Activated naive CD4-positive, alpha-beta T cell treated with anti-CD3 and anti-CD28 coated beads for 36 hours (primary cell): ENCODE measurements at regions not wholly inside any gene's neighbourhood (a gene's known extent, or its start where the extent isn't known, plus 50 kb on each side); places are given as distances from the start of the nearest gene placed in this dataset.
"Not testable (repeated sequence)": the region's sequence is repeated elsewhere in the genome, so short reads cannot be mapped to it uniquely, and the experiment has no call there.

Experiments
- CTCF ChIA-PET: fragments of 350-600 bp; sonication (Branson Sonifier 250); formaldehyde crosslinking; loops from one replicate; lab custom pipeline; 2021; ENCODE audit warnings: antibody characterized with exemption; lab: Charles Lee
- DNase-seq: peaks from one replicate; pipeline ENCODE4 v3.0.0-alpha.2; 2020
- H3K27ac Mint-ChIP-seq: one replicate; pipeline ENCODE4 v1.8.0; 2021; ENCODE audit warnings: mild to moderate bottlenecking, mixed read lengths
- H3K27me3 Mint-ChIP-seq: one replicate; pipeline ENCODE4 v1.8.0; 2021; ENCODE audit warnings: low read depth, mixed read lengths
- H3K36me3 Mint-ChIP-seq: one replicate; pipeline ENCODE4 v1.8.0; 2021; ENCODE audit warnings: low read depth, mixed read lengths
- H3K4me1 Mint-ChIP-seq: one replicate; pipeline ENCODE4 v1.8.0; 2021; ENCODE audit warnings: low read depth, mixed read lengths
- H3K4me3 Mint-ChIP-seq: one replicate; pipeline ENCODE4 v1.8.0; 2021; ENCODE audit warnings: mild to moderate bottlenecking, moderate library complexity, mixed read lengths
- H3K9me3 Mint-ChIP-seq: one replicate; pipeline ENCODE4 v1.8.0; 2021; ENCODE audit warnings: mixed read lengths
- intact Hi-C: fragments of 100-400 bp; cut with micrococcal nuclease; formaldehyde crosslinking; loops from one replicate; pipeline ENCODE4 v1.15.1; 2023

GRCh38 chr6:51289041-51289440 is 470.4 kb downstream of the TFAP2B start:
- CTCF ChIA-PET, result no interaction called here
- no peaks in the 10 kb centered on the region for H3K4me1 Mint-ChIP-seq
- intact Hi-C loops, result no loop called here
- peaks cover 1% of the 10 kb centered on the region for H3K9me3 Mint-ChIP-seq
- H3K4me3 Mint-ChIP-seq, result no peak overlapping the region
- DNase-seq, result no peak
- H3K27ac Mint-ChIP-seq, result no peak overlapping the region
- no peaks in the 10 kb centered on the region for H3K36me3 Mint-ChIP-seq
- no peaks in the 10 kb centered on the region for H3K27me3 Mint-ChIP-seq

- Mint-ChIP-seq H3K4me3 (no peak overlapping the region), H3K9me3 (peaks cover 1% of the 10 kb centered on the region), H3K27ac (no peak overlapping the region), H3K27me3 (no peaks in the 10 kb centered on the region), H3K36me3 (no peaks in the 10 kb centered on the region), H3K4me1 (no peaks in the 10 kb centered on the region)
- no peak for DNase-seq
- CTCF ChIA-PET, result no interaction called here
- intact Hi-C loops, result no loop called here
Observed at GRCh38 chr6:51292659-51293058, 474.0 kb downstream of the TFAP2B start.

- Mint-ChIP-seq H3K4me3 (no peak overlapping the region), H3K36me3 (no peaks in the 10 kb centered on the region), H3K27ac (no peak overlapping the region), H3K27me3 (no peaks in the 10 kb centered on the region), H3K9me3 (peaks cover 3% of the 10 kb centered on the region), H3K4me1 (no peaks in the 10 kb centered on the region)
- no peak for DNase-seq
- intact Hi-C loops, result no loop called here
- CTCF ChIA-PET, result interaction anchor here (0.6 kb wide), 1 partner anchor 1837 kb away, joined by 3 read pairs; no protein-coding TSS in a partner anchor
Observed at GRCh38 chr6:51299621-51300380, 481.1 kb downstream of the TFAP2B start.

GRCh38 chr6:51300510-51300909 is 481.8 kb downstream of the TFAP2B start:
- no peak overlapping the region for H3K27ac Mint-ChIP-seq
- CTCF ChIA-PET, result no interaction called here
- H3K4me1 Mint-ChIP-seq, result no peaks in the 10 kb centered on the region
- no peak for DNase-seq
- peaks cover 3% of the 10 kb centered on the region for H3K9me3 Mint-ChIP-seq
- intact Hi-C loops, result no loop called here
- no peaks in the 10 kb centered on the region for H3K36me3 Mint-ChIP-seq
- no peak overlapping the region for H3K4me3 Mint-ChIP-seq
- H3K27me3 Mint-ChIP-seq, result no peaks in the 10 kb centered on the region

- intact Hi-C loops, result no loop called here
- Mint-ChIP-seq H3K27me3 (no peaks in the 10 kb centered on the region), H3K4me3 (no peak overlapping the region), H3K4me1 (no peaks in the 10 kb centered on the region), H3K9me3 (peaks cover 3% of the 10 kb centered on the region), H3K27ac (no peak overlapping the region), H3K36me3 (no peaks in the 10 kb centered on the region)
- CTCF ChIA-PET, result no interaction called here
- DNase-seq, result no peak
Observed at GRCh38 chr6:51301962-51302361, 483.3 kb downstream of the TFAP2B start.

GRCh38 chr6:51302431-51302830 is 483.8 kb downstream of the TFAP2B start:
- Mint-ChIP-seq H3K4me1 (no peaks in the 10 kb centered on the region), H3K27me3 (no peaks in the 10 kb centered on the region), H3K9me3 (peaks cover 3% of the 10 kb centered on the region), H3K27ac (no peak overlapping the region), H3K36me3 (no peaks in the 10 kb centered on the region), H3K4me3 (no peak overlapping the region)
- CTCF ChIA-PET, result no interaction called here
- no peak for DNase-seq
- intact Hi-C loops, result no loop called here

- no peak overlapping the region for H3K27ac Mint-ChIP-seq
- H3K4me3 Mint-ChIP-seq, result no peak overlapping the region
- CTCF ChIA-PET, result no interaction called here
- intact Hi-C loops, result no loop called here
- no peak for DNase-seq
- H3K36me3 Mint-ChIP-seq, result no peaks in the 10 kb centered on the region
- H3K4me1 Mint-ChIP-seq, result no peaks in the 10 kb centered on the region
- no peaks in the 10 kb centered on the region for H3K27me3 Mint-ChIP-seq
- H3K9me3 Mint-ChIP-seq, result peaks cover 1% of the 10 kb centered on the region
Observed at GRCh38 chr6:51303338-51303737, 484.7 kb downstream of the TFAP2B start.

- intact Hi-C loops, result no loop called here
- CTCF ChIA-PET, result no interaction called here
- Mint-ChIP-seq H3K4me1 (no peaks in the 10 kb centered on the region), H3K9me3 (no peaks in the 10 kb centered on the region), H3K36me3 (no peaks in the 10 kb centered on the region), H3K4me3 (no peak overlapping the region), H3K27me3 (no peaks in the 10 kb centered on the region), H3K27ac (no peak overlapping the region)
- DNase-seq, result no peak
Observed at GRCh38 chr6:51314965-51315364, 496.3 kb downstream of the TFAP2B start.

GRCh38 chr6:51318674-51319073 is 500.0 kb downstream of the TFAP2B start:
- peaks cover 8% of the 10 kb centered on the region for H3K9me3 Mint-ChIP-seq
- H3K27me3 Mint-ChIP-seq, result no peaks in the 10 kb centered on the region
- CTCF ChIA-PET, result no interaction called here
- H3K36me3 Mint-ChIP-seq, result no peaks in the 10 kb centered on the region
- H3K4me3 Mint-ChIP-seq, result no peak overlapping the region
- H3K4me1 Mint-ChIP-seq, result no peaks in the 10 kb centered on the region
- DNase-seq, result no peak
- intact Hi-C loops, result no loop called here
- H3K27ac Mint-ChIP-seq, result no peak overlapping the region

- H3K9me3 Mint-ChIP-seq, H3K27ac Mint-ChIP-seq, DNase-seq, intact Hi-C loops, H3K4me1 Mint-ChIP-seq, H3K4me3 Mint-ChIP-seq, H3K27me3 Mint-ChIP-seq, H3K36me3 Mint-ChIP-seq: not testable (repeated sequence)
- CTCF ChIA-PET, result interaction anchor here (0.6 kb wide), 1 partner anchor 527 kb away, joined by 3 read pairs; no protein-coding TSS in a partner anchor
Observed at GRCh38 chr6:51321477-51321876, 502.8 kb downstream of the TFAP2B start.

- H3K4me3 Mint-ChIP-seq, result no peak overlapping the region
- no peaks in the 10 kb centered on the region for H3K36me3 Mint-ChIP-seq
- H3K9me3 Mint-ChIP-seq, result peaks cover 8% of the 10 kb centered on the region
- H3K4me1 Mint-ChIP-seq, result no peaks in the 10 kb centered on the region
- CTCF ChIA-PET, result no interaction called here
- intact Hi-C loops, result no loop called here
- peaks cover 1% of the 10 kb centered on the region for H3K27me3 Mint-ChIP-seq
- no peak for DNase-seq
- no peak overlapping the region for H3K27ac Mint-ChIP-seq
Observed at GRCh38 chr6:51322505-51322904, 503.8 kb downstream of the TFAP2B start.

GRCh38 chr6:51323056-51323455 is 504.4 kb downstream of the TFAP2B start:
- H3K9me3 Mint-ChIP-seq, result peaks cover 8% of the 10 kb centered on the region

GRCh38 chr6:51330971-51331370 is 512.3 kb downstream of the TFAP2B start:
- H3K4me1 Mint-ChIP-seq, result no peaks in the 10 kb centered on the region
- H3K27ac Mint-ChIP-seq, result no peak overlapping the region
- intact Hi-C loops, result no loop called here
- CTCF ChIA-PET, result interaction anchor here (1.5 kb wide), 1 partner anchor 20 kb away, joined by 3 read pairs; no protein-coding TSS in a partner anchor
- no peak overlapping the region for H3K4me3 Mint-ChIP-seq
- H3K9me3 Mint-ChIP-seq, result no peaks in the 10 kb centered on the region
- no peaks in the 10 kb centered on the region for H3K36me3 Mint-ChIP-seq
- DNase-seq, result no peak
- H3K27me3 Mint-ChIP-seq, result no peaks in the 10 kb centered on the region

More at GRCh38 chr6:51323056-51323455, 504.4 kb downstream of the TFAP2B start:
- no peaks in the 10 kb centered on the region for H3K4me1 Mint-ChIP-seq
- peaks cover 1% of the 10 kb centered on the region for H3K27me3 Mint-ChIP-seq
- no peak for DNase-seq
- CTCF ChIA-PET, result no interaction called here
- H3K36me3 Mint-ChIP-seq, result no peaks in the 10 kb centered on the region
- H3K4me3 Mint-ChIP-seq, result no peak overlapping the region
- H3K27ac Mint-ChIP-seq, result no peak overlapping the region
- intact Hi-C loops, result no loop called here
